Naive thymus-derived CD8-positive, alpha-beta T cell (primary cell): ENCODE measurements at regions not wholly inside any gene's neighbourhood (a gene's known extent, or its start where the extent isn't known, plus 50 kb on each side); places are given as distances from the start of the nearest gene placed in this dataset.
A peak's percentile ranks its signal among the peaks of the same experiment; 100 is the strongest.

Experiments
- ATAC-seq, 2 donors: fragments of 150-1000 bp; cut with Tn5 transposase in 1 of 2; sonication (Bioruptor Pico), chemical (Tn5 transposase) in 1 of 2; 1 replicate in 1 of 2; 2 replicates in 1 of 2; pipeline ENCODE4 v1.10.0; 2021; ENCODE audit warnings: mild to moderate bottlenecking in 2 of 2, moderate library complexity in 2 of 2
- POLR2A ChIA-PET: fragments of 350-600 bp; sonication (Branson Sonifier 250); formaldehyde crosslinking; loops from one replicate; lab custom pipeline; 2021; ENCODE audit warnings: antibody characterized with exemption; lab: Charles Lee
- DNase-seq, 10 donors: peaks; one replicate each; pipeline versions ENCODE4 v3.0.0 to v3.0.0-alpha.2; 2020 to 2022
- H3K27ac Mint-ChIP-seq, 10 donors: one replicate each; pipeline ENCODE4 v1.8.0; 2020 to 2022; ENCODE audit warnings: mild to moderate bottlenecking in 10 of 10, mixed read lengths in 10 of 10, moderate library complexity in 4 of 10, inconsistent platforms in 1 of 10
- H3K27me3 Mint-ChIP-seq, 5 donors: one replicate each; pipeline ENCODE4 v1.8.0; 2021 to 2022; ENCODE audit warnings: mixed read lengths in 5 of 5
- H3K36me3 Mint-ChIP-seq, 3 donors: one replicate each; pipeline ENCODE4 v1.8.0; 2020 to 2022; ENCODE audit warnings: mixed read lengths in 3 of 3, mild to moderate bottlenecking in 2 of 3, inconsistent platforms in 1 of 3
- H3K4me1 Mint-ChIP-seq, 4 donors: one replicate each; pipeline ENCODE4 v1.8.0; 2021 to 2022; ENCODE audit warnings: mixed read lengths in 4 of 4
- H3K4me3 Mint-ChIP-seq, 10 donors: one replicate each; pipeline ENCODE4 v1.8.0; 2020 to 2022; ENCODE audit warnings: mild to moderate bottlenecking in 10 of 10, mixed read lengths in 10 of 10, moderate library complexity in 6 of 10, inconsistent platforms in 1 of 10
- H3K9me3 Mint-ChIP-seq, 9 donors: one replicate each; pipeline ENCODE4 v1.8.0; 2020 to 2022; ENCODE audit warnings: mixed read lengths in 9 of 9, mild to moderate bottlenecking in 3 of 9, inconsistent platforms in 1 of 9, moderate library complexity in 1 of 9

DNA sequence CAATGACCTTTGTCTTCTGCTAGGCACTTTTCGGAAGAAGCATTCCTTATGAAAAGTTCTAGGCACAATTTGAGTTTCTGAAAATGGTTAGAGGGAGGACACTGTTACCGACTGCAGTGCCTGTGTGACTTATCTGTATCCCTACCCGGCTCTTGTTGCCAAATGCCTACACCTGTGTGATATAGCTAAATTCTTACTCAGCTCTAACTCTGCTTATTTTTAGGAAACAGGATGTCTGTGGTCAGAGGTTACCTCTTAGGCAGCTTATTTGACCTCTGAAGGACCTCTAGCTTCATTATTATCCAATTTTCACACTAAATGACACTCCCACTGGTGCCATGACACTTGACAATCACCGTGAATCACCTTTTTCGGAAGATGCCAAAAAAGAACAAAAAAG lies 561.1 kb upstream of the SMIM31 start:
- no peaks in the 10 kb centered on the region for H3K36me3 Mint-ChIP-seq
- H3K9me3 Mint-ChIP-seq: peaks cover 0 to 14% (median 0%) of the 10 kb centered on the region in 9 donors
- DNase-seq: no peak
- peaks cover 0 to 5% (median 0%) of the 10 kb centered on the region in 5 donors for H3K27me3 Mint-ChIP-seq
- H3K27ac Mint-ChIP-seq: no peak overlapping the region
- no peaks in the 10 kb centered on the region for H3K4me1 Mint-ChIP-seq
- ATAC-seq: no peak
- H3K4me3 Mint-ChIP-seq: no peak overlapping the region
- POLR2A ChIA-PET: no interaction called here

DNA sequence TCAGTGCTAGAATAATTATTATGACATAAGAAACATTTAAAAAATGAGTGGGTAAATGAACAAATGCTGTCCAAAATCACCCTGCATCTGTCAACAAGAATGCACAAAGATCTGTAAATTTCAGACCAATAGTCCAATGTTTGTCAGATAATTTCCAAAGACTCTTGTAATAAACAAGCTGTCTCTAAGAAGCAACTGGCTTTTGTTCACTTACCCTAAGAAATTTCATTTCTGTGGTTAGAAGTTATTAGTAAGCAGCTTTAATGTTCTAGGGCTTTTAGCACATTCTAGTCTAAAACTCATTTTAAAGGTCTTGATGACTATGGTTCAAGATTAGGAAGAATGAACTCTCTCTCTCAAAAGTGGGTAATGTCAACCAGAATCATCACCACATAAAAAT lies 560.3 kb upstream of the SMIM31 start:
- H3K4me1 Mint-ChIP-seq: no peaks in the 10 kb centered on the region
- no peaks in the 10 kb centered on the region for H3K36me3 Mint-ChIP-seq
- H3K9me3 Mint-ChIP-seq: peaks cover 0 to 12% (median 0%) of the 10 kb centered on the region in 9 donors
- POLR2A ChIA-PET: interaction anchor here (0.6 kb wide), 1 partner anchor 81 kb away, joined by 3 read pairs; no protein-coding TSS in a partner anchor
- no peak overlapping the region for H3K4me3 Mint-ChIP-seq
- DNase-seq (no peak), ATAC-seq (no peak)
- H3K27ac Mint-ChIP-seq: no peak overlapping the region
- H3K27me3 Mint-ChIP-seq: peaks cover 0 to 5% (median 0%) of the 10 kb centered on the region in 5 donors

DNA sequence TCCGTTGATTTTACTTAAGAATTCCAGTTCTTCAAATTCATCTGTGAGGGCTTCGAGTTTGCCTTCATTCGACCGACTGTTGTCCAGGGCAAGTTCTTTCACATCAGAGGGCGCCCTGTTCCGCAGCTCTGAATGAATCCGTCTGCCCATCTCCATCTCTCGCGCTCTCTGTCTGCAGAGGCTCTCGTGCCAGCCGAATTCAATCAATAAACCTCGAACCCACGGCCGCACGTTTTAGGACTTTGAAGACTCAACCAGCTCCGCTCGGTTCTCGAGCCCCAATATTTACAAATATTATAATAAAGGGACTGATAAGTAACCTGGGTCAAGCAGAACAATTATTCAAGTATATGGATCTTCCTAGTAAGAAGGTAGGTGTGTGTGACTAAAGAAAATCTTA lies 556.4 kb upstream of the SMIM31 start:
- ATAC-seq: no peak
- Mint-ChIP-seq H3K27ac (no peak overlapping the region), H3K36me3 (no peaks in the 10 kb centered on the region), H3K9me3 (peaks cover 0 to 7% (median 0%) of the 10 kb centered on the region in 9 donors), H3K27me3 (peaks cover 0 to 12% (median 0%) of the 10 kb centered on the region in 5 donors), H3K4me3 (no peak overlapping the region), H3K4me1 (no peaks in the 10 kb centered on the region)
- POLR2A ChIA-PET: no interaction called here
- no peak for DNase-seq

DNA sequence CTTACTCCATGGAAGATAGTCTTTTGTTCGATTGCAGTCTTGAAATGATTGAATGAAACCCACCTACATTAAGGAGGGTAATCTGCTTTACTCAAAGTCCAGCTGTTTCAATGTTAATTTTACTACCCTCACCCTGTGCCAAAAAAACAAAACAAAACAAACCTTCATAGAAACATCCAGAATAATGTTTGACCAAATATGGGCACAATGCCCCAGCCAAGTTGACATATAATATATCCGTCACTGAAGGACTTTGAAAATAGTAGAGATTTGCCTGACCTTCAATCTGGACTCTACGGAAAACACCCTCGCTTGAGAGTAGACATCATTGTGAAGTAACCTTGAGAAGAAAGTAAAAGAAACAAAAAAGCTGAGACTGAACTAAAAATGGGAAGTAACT lies 550.5 kb upstream of the SMIM31 start:
- POLR2A ChIA-PET: no interaction called here
- Mint-ChIP-seq H3K4me1 (no peaks in the 10 kb centered on the region), H3K9me3 (peaks cover 0 to 7% (median 0%) of the 10 kb centered on the region in 9 donors), H3K27me3 (peaks cover 0 to 7% (median 2%) of the 10 kb centered on the region in 5 donors), H3K27ac (no peak overlapping the region), H3K4me3 (no peak overlapping the region), H3K36me3 (no peaks in the 10 kb centered on the region)
- DNase-seq (no peak), ATAC-seq (no peak)

DNA sequence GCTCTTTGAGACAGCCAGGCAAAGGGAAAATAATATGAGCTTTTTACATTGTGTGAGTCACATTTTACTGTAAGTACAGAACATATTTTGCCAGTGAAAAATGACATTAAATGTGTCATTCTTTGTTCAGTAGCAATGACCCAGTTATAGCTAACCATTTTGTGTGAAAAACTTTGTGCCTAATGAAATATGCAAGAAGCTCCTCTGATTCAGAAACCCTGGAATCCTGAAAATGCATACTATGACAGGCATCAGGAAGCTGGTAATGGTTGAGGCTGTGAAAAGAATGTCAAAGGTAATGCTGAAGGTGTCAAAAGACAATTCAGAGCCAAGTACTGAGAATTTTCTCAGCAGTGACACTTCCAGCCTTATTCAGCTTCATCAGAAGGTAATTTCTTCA lies 549.5 kb upstream of the SMIM31 start:
- Mint-ChIP-seq H3K9me3 (peaks cover 0 to 7% (median 0%) of the 10 kb centered on the region in 9 donors), H3K27ac (no peak overlapping the region), H3K4me1 (no peaks in the 10 kb centered on the region), H3K27me3 (peaks cover 0 to 7% (median 2%) of the 10 kb centered on the region in 5 donors), H3K4me3 (no peak overlapping the region), H3K36me3 (no peaks in the 10 kb centered on the region)
- DNase-seq (no peak), ATAC-seq (no peak)
- POLR2A ChIA-PET: no interaction called here

DNA sequence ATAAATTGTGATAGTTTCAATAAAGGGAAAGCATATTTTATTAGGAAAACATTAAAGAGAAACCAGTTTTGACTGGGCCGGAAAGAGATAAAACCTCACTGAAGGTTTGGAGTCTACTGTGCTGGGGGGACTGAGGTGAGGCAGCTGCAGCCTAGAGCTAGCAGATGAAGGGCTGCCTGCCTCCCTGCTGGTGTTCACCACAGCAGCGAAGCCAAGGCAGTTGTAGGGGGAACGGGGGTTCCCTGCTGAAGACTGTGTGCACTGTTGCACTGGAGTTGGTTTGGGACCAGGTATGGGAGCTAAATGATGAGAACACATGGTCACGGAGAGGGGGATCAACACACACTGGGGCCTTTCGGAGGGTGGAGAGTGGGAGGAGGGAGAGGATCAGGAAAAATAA lies 546.5 kb upstream of the SMIM31 start:
- H3K4me1 Mint-ChIP-seq: peaks cover 0 to 2% (median 0%) of the 10 kb centered on the region in 4 donors
- POLR2A ChIA-PET: no interaction called here
- H3K4me3 Mint-ChIP-seq: no peak overlapping the region
- ATAC-seq (no peak), DNase-seq (no peak)
- H3K27ac Mint-ChIP-seq: no peak overlapping the region
- H3K9me3 Mint-ChIP-seq: no peaks in the 10 kb centered on the region
- peaks cover 0 to 3% (median 0%) of the 10 kb centered on the region in 5 donors for H3K27me3 Mint-ChIP-seq
- no peaks in the 10 kb centered on the region for H3K36me3 Mint-ChIP-seq

DNA sequence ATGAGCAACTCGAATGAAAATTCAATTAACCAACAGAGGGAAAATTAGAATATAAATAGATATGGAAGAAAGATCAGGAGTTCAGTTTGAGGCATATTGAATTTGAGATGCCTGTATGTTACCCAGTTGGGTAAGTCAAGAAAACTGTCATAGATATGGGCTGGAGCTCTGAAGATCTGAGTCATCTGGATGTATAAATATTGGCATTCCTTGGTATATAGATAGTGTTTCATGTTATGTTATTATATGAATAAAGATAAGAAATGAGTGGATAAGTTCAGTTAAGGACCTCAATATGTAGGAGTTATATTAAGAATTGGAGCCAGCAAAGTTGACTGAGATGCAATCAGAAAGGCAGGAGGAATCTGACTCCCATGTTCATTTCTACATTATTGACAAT lies 543.6 kb upstream of the SMIM31 start:
- Mint-ChIP-seq H3K36me3 (no peaks in the 10 kb centered on the region), H3K27me3 (no peaks in the 10 kb centered on the region), H3K4me1 (peaks cover 0 to 2% (median 0%) of the 10 kb centered on the region in 4 donors), H3K27ac (no peak overlapping the region), H3K9me3 (peaks cover 0 to 3% (median 0%) of the 10 kb centered on the region in 9 donors), H3K4me3 (no peak overlapping the region)
- POLR2A ChIA-PET: no interaction called here
- no peak for DNase-seq
- no peak for ATAC-seq

DNA sequence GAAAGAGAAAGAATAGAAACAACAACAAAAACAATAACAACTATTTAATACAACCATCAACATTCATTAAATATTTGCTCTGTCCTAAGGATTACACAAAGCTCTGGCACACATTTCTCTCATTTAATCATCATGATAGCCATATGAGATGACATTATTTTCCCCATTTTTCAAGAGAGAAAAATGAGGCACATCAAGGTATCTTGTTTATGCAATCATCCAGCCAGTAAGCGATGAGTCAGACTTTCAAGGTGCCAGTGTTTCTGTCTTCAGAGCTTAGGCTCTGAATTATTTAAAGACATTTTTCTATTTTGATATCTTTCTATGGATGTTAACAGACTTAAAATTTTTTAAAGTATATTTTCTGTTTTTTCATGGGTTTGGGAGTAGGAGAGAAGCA lies 541.8 kb upstream of the SMIM31 start:
- peaks cover 0 to 3% (median 0%) of the 10 kb centered on the region in 9 donors for H3K9me3 Mint-ChIP-seq
- no peaks in the 10 kb centered on the region for H3K27me3 Mint-ChIP-seq
- no peak for ATAC-seq
- H3K27ac Mint-ChIP-seq: no peak overlapping the region
- peaks cover 0 to 2% (median 0%) of the 10 kb centered on the region in 4 donors for H3K4me1 Mint-ChIP-seq
- DNase-seq: no peak
- POLR2A ChIA-PET: no interaction called here
- no peaks in the 10 kb centered on the region for H3K36me3 Mint-ChIP-seq
- H3K4me3 Mint-ChIP-seq: no peak overlapping the region

DNA sequence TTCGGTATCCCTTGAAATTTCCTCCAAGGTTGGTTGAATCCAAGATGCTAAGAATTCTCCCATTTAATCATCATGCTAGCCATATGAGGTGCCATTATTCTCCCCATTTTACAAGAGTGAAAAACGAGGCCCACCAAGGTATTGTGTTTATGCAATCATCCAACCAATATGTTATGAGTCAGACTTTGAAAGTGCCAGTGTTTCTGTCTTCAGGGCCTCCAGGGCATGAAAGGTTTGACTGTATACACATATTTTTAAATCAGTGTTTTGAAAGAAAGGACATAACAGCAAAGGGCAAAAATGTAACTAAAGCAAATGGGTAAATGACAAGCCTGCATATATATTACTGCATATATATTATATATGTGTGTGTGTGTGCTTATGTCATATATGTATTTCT lies 541.2 kb upstream of the SMIM31 start:
- POLR2A ChIA-PET: no interaction called here
- Mint-ChIP-seq H3K36me3 (no peaks in the 10 kb centered on the region), H3K9me3 (peaks cover 0 to 4% (median 0%) of the 10 kb centered on the region in 9 donors), H3K27me3 (no peaks in the 10 kb centered on the region), H3K4me3 (no peak overlapping the region), H3K4me1 (peaks cover 0 to 2% (median 0%) of the 10 kb centered on the region in 4 donors), H3K27ac (no peak overlapping the region)
- ATAC-seq (no peak), DNase-seq (no peak)

DNA sequence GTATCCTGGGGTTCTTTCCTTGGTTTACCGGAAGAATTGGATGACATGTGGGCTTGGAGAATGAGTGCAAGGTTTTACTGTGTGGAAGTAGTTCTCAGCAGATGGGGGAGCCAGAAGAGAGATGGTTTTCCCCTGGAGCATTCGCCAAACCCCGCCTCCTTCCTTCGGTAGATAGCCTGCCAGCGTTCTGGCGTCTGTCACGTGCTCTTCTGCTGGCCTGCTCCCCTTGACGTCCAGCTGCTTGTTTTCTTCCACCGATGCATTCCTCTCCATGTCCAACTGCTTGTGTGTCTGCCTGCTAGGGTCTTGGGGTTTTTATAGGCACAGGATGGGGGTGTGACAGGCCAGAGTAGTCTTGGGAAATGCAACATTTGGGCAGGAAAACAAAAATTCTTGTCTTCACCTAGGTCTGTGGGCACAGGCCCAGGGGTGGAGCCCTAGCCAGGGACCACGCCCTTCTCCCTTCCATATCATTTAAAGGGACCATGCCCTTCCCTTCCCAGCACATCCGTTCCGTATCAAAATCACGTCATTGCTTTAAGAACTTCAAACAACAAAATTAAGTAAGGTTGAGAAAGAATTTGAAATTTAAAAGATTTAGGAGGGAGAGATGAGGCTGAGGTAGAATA lies 538.7 kb upstream of the SMIM31 start:
- Mint-ChIP-seq H3K9me3 (peaks cover 0 to 11% (median 2%) of the 10 kb centered on the region in 9 donors), H3K4me3 (no peak overlapping the region), H3K36me3 (no peaks in the 10 kb centered on the region), H3K27ac (no peak overlapping the region), H3K27me3 (no peaks in the 10 kb centered on the region), H3K4me1 (peaks cover 0 to 2% (median 0%) of the 10 kb centered on the region in 4 donors)
- POLR2A ChIA-PET: no interaction called here
- no peak for ATAC-seq
- DNase-seq: no peak

DNA sequence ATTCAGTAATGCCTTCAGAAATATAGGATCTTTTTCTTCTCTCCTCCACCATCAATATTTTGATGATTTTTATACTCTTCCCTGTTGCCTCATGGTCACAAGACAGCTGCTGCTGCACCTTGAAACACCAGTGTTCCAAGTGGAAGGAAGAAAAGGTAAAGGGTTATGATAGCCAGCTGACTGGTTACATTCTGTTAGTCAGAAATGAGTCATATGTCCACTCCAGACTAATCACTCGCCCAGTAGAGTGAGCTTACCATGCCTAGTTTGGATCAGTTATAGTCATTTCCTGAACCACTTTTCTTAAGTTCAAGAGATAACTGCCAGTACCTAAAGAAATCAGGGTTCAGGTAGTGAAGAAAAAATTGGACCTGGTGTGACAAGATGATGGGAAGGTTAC lies 532.3 kb upstream of the SMIM31 start:
- Mint-ChIP-seq H3K27ac (no peak overlapping the region), H3K4me1 (no peaks in the 10 kb centered on the region), H3K27me3 (no peaks in the 10 kb centered on the region), H3K9me3 (peaks cover 0 to 13% (median 1%) of the 10 kb centered on the region in 9 donors), H3K36me3 (no peaks in the 10 kb centered on the region), H3K4me3 (no peak overlapping the region)
- no peak for ATAC-seq
- POLR2A ChIA-PET: no interaction called here
- DNase-seq: no peak

DNA sequence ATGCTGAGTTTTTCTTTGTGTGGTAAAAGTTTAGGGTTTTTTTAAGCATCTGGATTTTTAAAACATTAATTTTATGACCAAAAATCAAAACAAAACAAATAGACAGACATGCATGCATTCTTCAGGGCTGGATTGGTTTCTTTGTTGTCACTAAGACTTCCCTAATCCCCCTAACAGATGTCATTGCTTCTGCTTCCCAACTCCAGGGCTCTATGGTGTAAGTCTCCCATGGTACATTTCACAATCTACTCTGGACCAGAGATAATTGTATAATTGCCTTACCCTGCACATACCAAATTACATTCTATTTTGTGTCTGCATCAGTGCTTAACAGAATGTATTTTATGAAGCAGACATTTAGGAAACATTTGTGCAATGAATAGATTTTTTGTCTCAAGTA lies 529.1 kb upstream of the SMIM31 start:
- Mint-ChIP-seq H3K27me3 (no peaks in the 10 kb centered on the region), H3K27ac (no peak overlapping the region), H3K4me1 (no peaks in the 10 kb centered on the region), H3K4me3 (no peak overlapping the region), H3K9me3 (peaks cover 0 to 3% (median 0%) of the 10 kb centered on the region in 9 donors), H3K36me3 (no peaks in the 10 kb centered on the region)
- ATAC-seq (no peak), DNase-seq (no peak)
- POLR2A ChIA-PET: no interaction called here

DNA sequence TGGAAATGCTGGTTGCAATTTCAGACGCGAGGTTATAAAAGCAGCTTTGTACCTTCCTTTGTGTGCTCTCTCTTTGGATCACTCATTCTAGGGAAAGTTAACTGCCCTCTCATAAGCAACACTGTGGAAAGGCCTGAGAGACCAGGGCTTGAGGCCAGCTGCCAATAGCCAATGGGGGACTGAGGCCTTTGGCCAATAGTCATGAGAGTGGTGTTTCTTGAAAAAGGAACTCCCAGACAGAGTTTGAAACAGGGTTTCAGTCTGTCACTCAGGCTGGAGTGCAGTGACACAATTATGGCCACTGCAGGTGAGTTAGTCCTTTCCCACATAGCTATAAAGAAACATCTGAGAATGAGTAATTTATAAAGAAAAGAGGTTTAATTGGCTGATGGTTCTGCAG lies 524.7 kb upstream of the SMIM31 start:
- Mint-ChIP-seq H3K4me3 (no peak overlapping the region), H3K4me1 (no peaks in the 10 kb centered on the region), H3K27me3 (no peaks in the 10 kb centered on the region), H3K36me3 (no peaks in the 10 kb centered on the region), H3K9me3 (peaks cover 0 to 2% (median 0%) of the 10 kb centered on the region in 9 donors), H3K27ac (peak overlapping the region in 1 of 10 donors; percentile 7)
- ATAC-seq (no peak), DNase-seq (no peak)
- POLR2A ChIA-PET: no interaction called here

DNA sequence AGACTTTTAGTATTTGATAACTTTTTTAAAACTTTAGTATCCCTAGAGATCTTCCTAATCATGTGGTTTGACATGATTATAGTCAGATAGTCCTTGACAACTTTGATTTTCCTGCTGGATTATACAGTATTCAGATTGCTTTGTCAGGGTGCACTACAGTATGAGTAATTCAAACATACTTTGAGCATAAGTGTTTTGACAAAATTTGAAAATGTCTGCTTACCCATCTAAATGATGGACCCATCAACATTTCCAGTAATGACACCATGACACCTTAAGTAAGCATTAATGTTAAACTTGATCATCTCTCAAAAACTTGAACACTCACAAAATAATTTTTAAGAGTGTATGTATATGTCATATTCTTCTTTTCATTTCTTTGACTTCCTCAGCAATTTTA lies 514.5 kb upstream of the SMIM31 start:
- no peak overlapping the region for H3K4me3 Mint-ChIP-seq
- DNase-seq: no peak
- ATAC-seq: no peak
- POLR2A ChIA-PET: no interaction called here
- peaks cover 0 to 4% (median 0%) of the 10 kb centered on the region in 3 donors for H3K36me3 Mint-ChIP-seq
- no peaks in the 10 kb centered on the region for H3K4me1 Mint-ChIP-seq
- peaks cover 0 to 10% (median 4%) of the 10 kb centered on the region in 5 donors for H3K27me3 Mint-ChIP-seq
- H3K9me3 Mint-ChIP-seq: peaks cover 0 to 13% (median 2%) of the 10 kb centered on the region in 9 donors
- no peak overlapping the region for H3K27ac Mint-ChIP-seq
